PC-9 (cell line): ENCODE measurements at regions not wholly inside any gene's neighbourhood (a gene's known extent, or its start where the extent isn't known, plus 50 kb on each side); places are given as distances from the start of the nearest gene placed in this dataset.
"Not testable (repeated sequence)": the region's sequence is repeated elsewhere in the genome, so short reads cannot be mapped to it uniquely, and the experiment has no call there.

Source experiments
- BruUV-seq: library from RNA; stranded (reverse); fragments of 400-500 nt; replicated peaks from 2 replicates; lab custom pipeline; 2021; lab: Mats Ljungman, UMichigan
- CTCF ChIA-PET: fragments of 300-600 bp; sonication (Branson Sonifier 250); formaldehyde crosslinking; loops from one replicate; lab custom pipeline; 2022; ENCODE audit warnings: antibody characterized with exemption; lab: Charles Lee
- POLR2A ChIA-PET: fragments of 300-600 bp; sonication (Branson Sonifier 250); formaldehyde crosslinking; loops from one replicate; lab custom pipeline; 2022; ENCODE audit warnings: antibody characterized with exemption; ENCODE audit not compliant: unreplicated experiment; lab: Charles Lee
- DNase-seq, 2 experiments: peaks; one replicate each; pipeline versions ENCODE4 v3.0.0 to v3.0.0-alpha.2; 2015 to 2022; ENCODE audit warnings: mixed read lengths in 1 of 2
- H2AFZ ChIP-seq: fragments of 200-600 bp; sonication (generic); 2 replicates; pipeline ENCODE4 v1.8.1; 2017; ENCODE audit warnings: antibody characterized with exemption
- H3F3A ChIP-seq: fragments of 200-600 bp; sonication (generic); 2 replicates; pipeline ENCODE4 v1.8.1; 2017; ENCODE audit warnings: antibody characterized with exemption, mild to moderate bottlenecking, low read depth; ENCODE audit not compliant: insufficient read depth
- H3K27ac ChIP-seq: fragments of 200-600 bp; sonication (generic); 2 replicates; pipeline ENCODE4 v1.6.1; 2016; ENCODE audit warnings: mixed run types
- H3K27me3 ChIP-seq: fragments of 200-600 bp; sonication (generic); 2 replicates; pipeline ENCODE4 v1.6.1; 2016; ENCODE audit warnings: low read depth, mixed run types; ENCODE audit not compliant: insufficient read depth
- H3K36me3 ChIP-seq: fragments of 200-600 bp; sonication (generic); 2 replicates; pipeline ENCODE4 v1.6.1; 2016; ENCODE audit warnings: low read depth, mixed run types
- H3K4me1 ChIP-seq: fragments of 200-600 bp; sonication (generic); replicated peaks from 2 replicates; pipeline ENCODE4 v1.6.1; 2016; ENCODE audit warnings: mixed run types; ENCODE audit not compliant: insufficient read depth
- H3K4me2 ChIP-seq: fragments of 200-600 bp; sonication (generic); 2 replicates; pipeline ENCODE4 v1.6.1; 2017; ENCODE audit warnings: mixed run types
- H3K4me3 ChIP-seq: fragments of 200-600 bp; sonication (generic); 2 replicates; pipeline ENCODE4 v1.6.1; 2016; ENCODE audit warnings: mixed run types
- H3K79me2 ChIP-seq: fragments of 200-600 bp; sonication (generic); 2 replicates; pipeline ENCODE4 v1.6.1; 2017; ENCODE audit warnings: low read depth, mixed run types
- H3K9me2 ChIP-seq: fragments of 200-600 bp; sonication (generic); 2 replicates; pipeline ENCODE4 v1.8.1; 2017; ENCODE audit warnings: mild to moderate bottlenecking; ENCODE audit not compliant: insufficient read depth
- H3K9me3 ChIP-seq: fragments of 200-600 bp; sonication (generic); 2 replicates; pipeline ENCODE4 v1.8.1; 2016; ENCODE audit warnings: low read depth; ENCODE audit not compliant: insufficient read depth
- H4K20me1 ChIP-seq: fragments of 200-600 bp; sonication (generic); 2 replicates; pipeline ENCODE4 v1.8.1; 2017; ENCODE audit not compliant: insufficient read depth
- CTCF ChIP-seq: fragments of 200-600 bp; sonication (generic); conservative IDR thresholded peaks from 2 replicates; pipeline ENCODE4 v1.6.1; 2017; ENCODE audit warnings: mixed run types, antibody characterized with exemption, mild to moderate bottlenecking, moderate library complexity
- EZH2 ChIP-seq: fragments of 200-600 bp; sonication (generic); IDR thresholded peaks from 2 replicates; pipeline ENCODE4 v1.8.0; 2017; ENCODE audit warnings: antibody characterized with exemption, low read depth
- intact Hi-C: fragments of 100-400 bp; cut with micrococcal nuclease; formaldehyde crosslinking; loops from one replicate; pipeline ENCODE4 v1.10.0; 2022; ENCODE audit not compliant: unreplicated experiment

- Histone ChIP-seq H2AFZ (no peak overlapping the region), H3K36me3 (no peaks in the 10 kb centered on the region), H3K27ac (no peak overlapping the region), H3K9me3 (no peaks in the 10 kb centered on the region), H4K20me1 (no peaks in the 10 kb centered on the region), H3K27me3 (no peaks in the 10 kb centered on the region), H3K79me2 (no peaks in the 10 kb centered on the region), H3K4me3 (no peak overlapping the region), H3K9me2 (no peaks in the 10 kb centered on the region), H3K4me2 (no peak overlapping the region), H3K4me1 (no peaks in the 10 kb centered on the region), H3F3A (no peaks in the 10 kb centered on the region)
- BruUV-seq, result no TSS peak
- no peak for TF ChIP-seq CTCF
- TF ChIP-seq EZH2, result no peak
- intact Hi-C loops, result no loop called here
- ChIA-PET POLR2A (no interaction called here), CTCF (no interaction called here)
- DNase-seq, result no peak
Observed at GRCh38 chr5:18523380-18523779, 889.1 kb downstream of the TAF11L14 start.

- Histone ChIP-seq H3K4me3 (no peak overlapping the region), H3K9me3 (no peaks in the 10 kb centered on the region), H3K27me3 (no peaks in the 10 kb centered on the region), H3K4me2 (no peak overlapping the region), H3F3A (no peaks in the 10 kb centered on the region), H4K20me1 (no peaks in the 10 kb centered on the region), H2AFZ (no peak overlapping the region), H3K4me1 (no peaks in the 10 kb centered on the region), H3K27ac (no peak overlapping the region), H3K9me2 (no peaks in the 10 kb centered on the region), H3K79me2 (no peaks in the 10 kb centered on the region), H3K36me3 (no peaks in the 10 kb centered on the region)
- intact Hi-C loops, result no loop called here
- POLR2A ChIA-PET, result no interaction called here
- BruUV-seq, result no TSS peak
- TF ChIP-seq EZH2, result no peak
- DNase-seq, result no peak
- CTCF ChIA-PET, result no interaction called here
Observed at GRCh38 chr5:18526792-18527405, 892.6 kb downstream of the TAF11L14 start.

DNA sequence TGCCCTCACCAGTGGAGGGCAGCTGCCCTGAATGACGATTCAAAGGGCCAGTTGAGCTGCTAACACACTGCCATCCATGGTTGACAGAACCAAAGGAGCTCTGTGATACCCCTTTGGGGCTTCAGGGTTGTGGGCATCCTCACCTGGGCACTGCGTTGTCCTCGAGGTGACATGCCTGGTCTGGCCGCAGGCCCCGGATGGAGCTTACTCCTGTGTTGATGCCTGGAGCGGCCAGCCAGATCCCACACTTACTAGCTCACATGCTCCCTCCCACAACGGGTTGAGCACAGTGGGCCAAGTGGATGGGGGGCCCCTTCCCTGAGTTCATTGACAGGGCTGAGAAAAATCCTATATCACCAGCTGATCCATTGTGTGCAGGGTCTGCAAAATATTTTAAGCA lies 898.9 kb downstream of the TAF11L14 start:
- Histone ChIP-seq H3K9me3 (no peaks in the 10 kb centered on the region), H3K9me2 (no peaks in the 10 kb centered on the region), H3K36me3 (no peaks in the 10 kb centered on the region), H3K27ac (no peak overlapping the region), H4K20me1 (no peaks in the 10 kb centered on the region), H2AFZ (0 out of 2 replicates have a peak overlapping the region, but pooled peaks have one; percentile 13), H3K27me3 (no peaks in the 10 kb centered on the region), H3F3A (no peaks in the 10 kb centered on the region), H3K79me2 (no peaks in the 10 kb centered on the region), H3K4me3 (no peak overlapping the region), H3K4me2 (no peak overlapping the region), H3K4me1 (no peaks in the 10 kb centered on the region)
- TF ChIP-seq EZH2 (no peak), CTCF (no peak)
- intact Hi-C loops, result no loop called here
- ChIA-PET POLR2A (no interaction called here), CTCF (no interaction called here)
- no TSS peak for BruUV-seq
- no peak for DNase-seq

- no peaks in the 10 kb centered on the region for H4K20me1 ChIP-seq
- ChIA-PET POLR2A (no interaction called here), CTCF (no interaction called here)
- TF ChIP-seq CTCF, result no peak
- TF ChIP-seq EZH2, result no peak
- no peaks in the 10 kb centered on the region for H3K36me3 ChIP-seq
- intact Hi-C loops, result no loop called here
- DNase-seq, result no peak
- H3K79me2 ChIP-seq, result no peaks in the 10 kb centered on the region
- H3K9me2 ChIP-seq, result no peaks in the 10 kb centered on the region
- no peaks in the 10 kb centered on the region for H3K9me3 ChIP-seq
- H3K27me3 ChIP-seq, result no peaks in the 10 kb centered on the region
- BruUV-seq, result no TSS peak
- H3K27ac ChIP-seq, result no peak overlapping the region
- no peak overlapping the region for H3K4me3 ChIP-seq
- H2AFZ ChIP-seq, result no peak overlapping the region
- H3K4me2 ChIP-seq, result no peak overlapping the region
- no peaks in the 10 kb centered on the region for H3K4me1 ChIP-seq
- no peaks in the 10 kb centered on the region for H3F3A ChIP-seq
Observed at GRCh38 chr5:18534119-18534518, 899.9 kb downstream of the TAF11L14 start.

DNA sequence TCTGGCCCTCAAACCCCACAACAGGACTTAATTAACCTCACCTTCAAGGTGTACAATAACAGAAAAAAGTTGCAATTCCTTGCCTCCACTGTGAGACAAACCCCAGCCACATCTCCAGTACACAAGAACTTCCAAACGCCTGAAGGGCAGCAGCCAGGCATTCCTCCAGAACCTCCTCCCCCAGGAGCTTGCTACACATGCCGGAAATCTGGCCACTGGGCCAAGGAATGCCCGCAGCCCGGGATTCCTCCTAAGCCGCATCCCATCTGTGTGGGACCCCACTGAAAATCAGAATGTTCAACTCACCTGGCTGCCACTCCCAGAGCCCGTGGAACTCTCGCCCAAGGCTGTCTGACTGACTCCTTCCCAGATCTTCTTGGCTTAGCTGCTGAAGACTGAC lies 901.5 kb downstream of the TAF11L14 start:
- H4K20me1 ChIP-seq, H3K36me3 ChIP-seq, BruUV-seq, H3K27ac ChIP-seq, H3K9me2 ChIP-seq, H3K4me3 ChIP-seq, POLR2A ChIA-PET, H3K27me3 ChIP-seq, DNase-seq, H2AFZ ChIP-seq, H3K79me2 ChIP-seq, H3K4me1 ChIP-seq, H3K4me2 ChIP-seq, CTCF ChIA-PET, intact Hi-C loops, H3F3A ChIP-seq, H3K9me3 ChIP-seq: not testable (repeated sequence)
